Ammon's horn (tissue), 1 donor: ENCODE measurements at regions not wholly inside any gene's neighbourhood (a gene's known extent, or its start where the extent isn't known, plus 50 kb on each side); places are given as distances from the start of the nearest gene placed in this dataset.
"Not testable (repeated sequence)": the region's sequence is repeated elsewhere in the genome, so short reads cannot be mapped to it uniquely, and the experiment has no call there.

Source experiments
- DNase-seq: peaks from one replicate; pipeline ENCODE4 v3.0.0-alpha.2; 2016; ENCODE audit warnings: low spot score

DNA sequence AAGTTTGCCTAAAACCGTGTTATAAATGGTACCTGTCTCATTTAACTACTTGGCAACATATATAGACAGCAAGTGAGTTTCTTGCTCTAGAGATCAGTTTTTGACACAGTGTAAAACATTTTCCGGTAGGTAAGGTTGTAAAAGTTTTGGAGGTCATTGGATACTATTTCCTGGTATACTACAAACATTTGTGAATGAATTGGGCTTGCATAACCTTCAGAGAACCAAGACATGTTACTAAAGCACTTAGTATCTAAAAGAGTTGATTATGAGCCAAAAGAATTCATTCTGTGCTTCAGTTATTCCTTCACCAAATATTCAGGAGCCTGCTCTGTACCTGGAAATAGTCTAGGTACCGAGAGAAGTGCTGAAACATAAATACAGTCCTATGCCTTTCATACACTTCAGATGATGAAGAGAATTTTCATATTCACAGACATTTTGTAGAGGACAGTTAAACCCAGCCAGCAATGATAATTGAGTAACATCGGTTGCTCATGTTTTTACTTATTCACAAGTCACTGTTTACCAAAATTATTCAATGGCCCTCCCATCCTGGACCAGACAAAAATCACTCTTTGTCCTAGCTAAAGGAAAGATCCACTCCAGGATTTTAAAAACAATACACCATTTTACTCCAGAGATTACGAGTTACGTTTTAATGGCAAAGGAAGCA is 319.4 kb upstream of the RBMS1 start:
- DNase-seq, result no peak

DNA sequence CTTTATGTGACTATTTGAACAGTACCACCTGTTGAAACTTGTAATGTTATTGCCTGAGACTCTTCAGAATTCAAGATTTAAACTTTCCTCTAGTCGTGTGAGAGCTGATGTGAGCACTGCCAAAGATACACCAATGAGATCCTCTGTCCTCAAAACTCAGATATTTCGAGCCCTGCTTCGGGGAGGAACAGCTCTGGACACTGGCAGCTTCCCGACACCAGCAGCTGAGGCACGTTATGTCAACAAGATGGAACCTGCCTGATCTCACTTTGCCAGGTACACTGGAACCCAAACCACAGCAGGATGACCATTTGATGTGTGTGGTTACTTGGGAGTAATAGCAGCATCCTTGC is 319.9 kb upstream of the RBMS1 start:
- DNase-seq, result no peak

DNA sequence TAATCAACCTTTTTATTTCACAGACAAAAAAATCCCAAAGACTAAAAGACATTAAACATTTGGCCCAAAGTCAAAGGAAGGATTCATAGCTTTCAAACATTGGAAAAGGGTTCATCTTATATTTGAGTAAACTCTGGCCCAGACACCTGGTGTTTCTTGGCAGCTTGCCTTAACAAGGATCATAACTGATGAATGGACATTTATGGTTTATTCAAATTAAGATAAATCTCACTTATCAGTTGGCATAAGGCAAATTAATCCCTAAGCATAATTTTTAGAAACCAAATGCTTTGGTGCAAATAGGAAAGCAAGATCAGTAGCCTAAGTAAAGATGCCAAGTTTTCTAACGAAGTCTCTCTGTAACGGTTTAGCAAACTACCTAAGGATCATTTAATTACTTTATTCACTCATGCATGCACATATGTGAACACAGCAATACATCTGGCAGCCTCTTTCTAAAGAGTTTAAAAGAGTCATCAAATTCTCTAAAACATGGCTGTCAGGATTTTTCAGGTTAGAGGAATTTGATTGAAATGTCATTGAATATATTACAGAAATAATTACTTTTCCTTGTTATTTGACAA is 323.4 kb upstream of the RBMS1 start:
- DNase-seq, result no peak

DNA sequence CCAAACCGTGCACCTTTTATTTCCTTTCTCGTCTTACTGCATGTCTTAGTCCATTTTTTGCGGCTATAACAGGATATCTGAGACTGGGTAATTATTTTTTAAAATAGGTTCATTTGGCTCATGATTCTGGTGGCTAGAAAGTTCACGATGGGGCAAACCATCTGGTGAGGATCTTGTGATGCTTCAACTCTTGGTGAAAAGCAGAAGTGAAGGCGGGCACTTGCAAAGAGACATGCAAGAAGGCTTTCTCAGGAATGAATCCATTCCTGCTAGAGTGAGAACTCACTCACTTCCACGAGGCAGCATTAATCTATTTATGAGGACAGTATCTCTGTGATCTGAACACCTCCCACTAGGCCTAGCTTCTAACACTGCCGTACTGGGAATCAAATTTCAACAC is 327.1 kb upstream of the RBMS1 start:
- DNase-seq, result no peak

DNA sequence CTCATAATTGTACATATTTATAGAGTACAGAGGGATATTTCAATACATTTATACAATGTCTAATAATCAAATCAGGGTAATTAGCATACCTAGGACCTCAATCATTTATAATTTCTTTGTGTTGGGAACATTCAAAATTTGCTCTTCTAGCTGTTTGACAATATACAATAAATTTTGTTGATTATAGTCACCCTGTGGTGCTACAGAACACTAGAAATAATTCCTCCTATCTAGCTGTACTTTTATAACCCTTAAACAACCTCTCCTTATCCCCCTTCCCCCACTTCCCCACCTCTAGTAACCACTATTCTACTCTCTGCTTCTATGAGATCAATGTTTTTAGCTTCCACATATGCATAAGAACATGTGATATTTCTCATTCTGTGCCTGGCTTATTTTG is 328.4 kb upstream of the RBMS1 start:
- no peak for DNase-seq

DNA sequence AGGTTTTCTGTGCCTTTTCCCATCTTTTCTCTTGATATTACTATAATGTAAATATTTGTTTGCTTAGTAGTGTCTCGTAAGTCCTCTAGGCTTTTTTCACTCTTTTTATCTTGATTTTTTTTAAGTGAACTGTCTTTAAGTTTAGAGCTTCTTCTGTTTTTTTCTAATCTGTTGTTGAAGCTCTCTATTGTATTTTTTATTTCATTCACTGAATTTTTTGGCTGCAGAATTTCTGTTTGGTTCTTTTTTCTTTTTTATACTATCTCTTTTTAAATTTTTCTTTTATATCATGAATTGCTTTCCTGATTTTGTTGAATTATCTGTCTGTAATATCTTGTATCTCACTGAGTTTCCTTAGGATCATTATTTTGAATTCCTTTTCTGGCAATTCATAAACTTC is 331.8 kb upstream of the RBMS1 start:
- no peak for DNase-seq

DNA sequence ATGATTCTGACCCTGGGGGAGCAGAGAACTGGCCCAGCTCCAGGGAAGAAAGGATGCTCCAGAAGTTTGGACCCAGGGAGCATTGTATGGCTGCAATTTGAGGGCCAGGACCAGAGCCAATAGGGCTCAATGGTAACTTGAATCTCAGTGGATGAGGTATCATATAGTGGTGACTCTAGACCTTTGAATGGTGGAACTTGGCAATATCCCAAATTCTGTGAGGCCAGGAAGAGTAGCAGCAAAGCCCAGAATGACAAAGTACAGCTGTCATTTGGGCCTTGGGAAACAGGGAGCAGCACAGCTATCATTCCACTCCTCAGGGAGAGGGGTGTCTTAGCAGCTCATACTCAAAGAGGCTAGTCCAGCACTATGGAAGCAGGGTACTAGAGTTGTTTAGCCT is 332.9 kb upstream of the RBMS1 start:
- DNase-seq, result no peak

DNA sequence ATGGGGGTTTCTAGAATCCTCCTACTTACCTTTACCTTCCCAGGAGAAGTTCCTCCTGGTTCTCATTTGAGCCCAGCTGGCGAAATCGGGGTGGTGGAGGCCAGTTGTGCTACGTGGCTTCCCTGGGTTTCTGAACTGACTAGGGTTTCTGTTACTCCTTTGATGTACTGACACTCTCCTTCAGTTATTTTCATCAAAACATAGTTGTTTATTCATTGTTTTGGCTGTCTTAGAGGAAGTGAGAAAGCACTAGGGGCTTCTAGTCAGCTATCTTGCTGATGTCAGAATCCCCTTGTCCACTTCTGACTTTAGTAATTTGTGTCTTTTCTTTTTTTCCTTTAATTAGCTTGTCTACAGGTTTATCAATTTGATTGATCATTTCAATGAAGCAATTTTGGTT is 332.2 kb upstream of the TANK start:
- no peak for DNase-seq

DNA sequence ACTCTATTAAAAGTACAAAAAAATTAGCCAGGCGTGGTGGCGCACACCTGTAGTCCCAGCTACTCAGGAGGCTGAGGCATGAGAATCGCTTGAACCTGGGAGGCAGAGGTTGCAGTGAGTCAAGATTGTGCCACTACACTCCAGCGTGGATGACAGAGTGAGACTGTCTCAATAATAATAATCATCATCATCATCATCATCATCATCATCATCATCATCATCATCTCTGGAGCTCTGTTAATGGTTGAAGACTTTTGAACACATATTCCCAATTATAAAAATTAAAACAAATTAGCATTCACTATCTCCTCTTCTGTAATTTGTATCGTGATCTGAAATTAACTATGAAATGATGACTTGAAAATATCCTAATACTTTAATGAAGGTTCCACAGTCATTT is 327.8 kb upstream of the TANK start:
- DNase-seq, result not testable (repeated sequence)

DNA sequence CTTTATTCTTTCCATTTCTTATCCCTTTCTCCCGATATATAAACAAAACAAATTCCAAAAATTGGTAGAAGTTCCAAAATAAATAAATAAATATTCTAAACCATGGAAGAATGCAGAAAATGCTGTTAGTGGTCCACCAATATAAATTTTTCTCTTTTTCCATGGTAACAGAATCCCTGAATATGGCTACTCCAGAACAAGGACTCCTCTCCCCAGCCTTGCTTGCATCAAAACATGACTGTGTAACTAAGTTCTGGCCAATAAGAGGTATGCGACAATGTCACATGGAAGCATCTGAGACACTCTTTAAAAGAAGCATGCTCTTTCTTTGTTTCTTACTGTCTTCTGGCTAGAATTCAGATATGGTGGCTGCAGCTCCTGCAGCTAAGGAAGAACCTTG is 325.1 kb upstream of the TANK start:
- DNase-seq, result no peak

DNA sequence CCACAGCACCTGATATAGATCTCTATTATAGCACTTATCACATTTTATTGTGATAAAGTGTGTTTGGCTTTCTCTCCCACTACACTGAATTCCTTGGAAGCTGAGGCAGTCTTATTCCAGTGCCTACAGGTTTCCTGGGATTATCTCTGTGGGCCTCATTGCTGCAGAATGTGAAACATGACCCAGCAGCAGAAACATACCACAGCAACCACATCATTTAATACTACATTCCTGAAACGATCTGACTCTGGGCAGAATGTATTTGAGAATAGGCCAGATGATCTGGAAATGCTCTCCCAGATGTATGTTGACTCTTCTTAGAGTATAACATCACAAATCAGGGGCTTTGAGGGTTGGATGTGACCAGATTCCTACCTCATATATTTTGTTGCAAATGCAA is 323.5 kb upstream of the TANK start:
- DNase-seq, result no peak

DNA sequence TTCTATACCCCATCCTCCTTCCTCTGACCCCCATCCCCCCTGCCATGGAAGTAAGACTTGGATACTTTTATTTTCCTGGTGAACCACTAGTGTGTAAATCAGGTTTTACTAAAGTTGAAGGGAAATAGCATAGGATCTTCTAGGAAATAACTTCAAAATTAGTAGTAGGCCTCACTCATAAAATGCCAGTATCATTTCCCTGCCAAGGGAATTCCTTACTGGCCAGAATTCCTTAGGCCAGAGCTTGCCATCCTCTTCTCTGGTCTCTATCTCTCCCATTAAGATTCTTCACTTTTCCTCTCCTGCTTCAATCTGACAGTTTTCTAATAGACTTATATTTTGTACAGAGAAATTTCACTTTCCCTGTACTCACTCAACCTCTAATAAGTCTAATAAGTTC is 322.8 kb upstream of the TANK start:
- no peak for DNase-seq

DNA sequence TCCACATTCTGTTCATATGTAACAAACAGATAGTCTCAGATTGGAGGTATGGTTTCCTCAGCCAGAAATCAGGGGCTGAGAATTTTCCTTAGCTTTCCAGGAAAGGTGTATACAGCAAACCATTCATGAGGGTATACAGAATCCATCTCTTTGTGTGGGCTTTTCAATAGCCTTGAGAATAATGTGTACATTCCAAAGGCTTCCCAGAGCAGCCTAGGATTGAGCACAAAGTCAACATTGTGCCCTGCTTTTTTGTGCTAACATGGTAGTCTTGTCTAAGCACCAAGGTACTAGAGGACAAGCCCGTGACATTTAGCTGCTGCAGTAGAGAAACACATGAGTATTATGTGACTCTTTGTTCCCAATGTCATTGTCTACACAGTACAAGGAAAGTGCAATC is 322.1 kb upstream of the TANK start:
- no peak for DNase-seq

DNA sequence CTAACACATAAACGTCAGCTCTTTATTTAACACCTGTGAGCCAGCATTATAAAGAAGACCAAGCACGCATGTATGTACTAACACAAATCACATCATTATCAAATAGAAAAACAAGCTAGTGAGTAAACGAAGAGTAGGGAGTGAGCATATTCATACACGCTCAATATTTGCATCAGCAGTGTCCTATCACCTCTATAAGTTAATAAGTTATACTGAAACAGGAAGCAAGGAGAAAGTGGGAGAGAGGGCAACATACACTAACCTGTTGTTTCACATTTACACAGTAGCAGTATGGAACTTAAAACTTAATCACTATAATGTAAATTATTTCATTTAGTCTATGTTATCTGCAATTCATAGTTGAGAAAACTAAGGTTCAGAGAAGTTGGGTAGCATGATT is 321.5 kb upstream of the TANK start:
- no peak for DNase-seq

DNA sequence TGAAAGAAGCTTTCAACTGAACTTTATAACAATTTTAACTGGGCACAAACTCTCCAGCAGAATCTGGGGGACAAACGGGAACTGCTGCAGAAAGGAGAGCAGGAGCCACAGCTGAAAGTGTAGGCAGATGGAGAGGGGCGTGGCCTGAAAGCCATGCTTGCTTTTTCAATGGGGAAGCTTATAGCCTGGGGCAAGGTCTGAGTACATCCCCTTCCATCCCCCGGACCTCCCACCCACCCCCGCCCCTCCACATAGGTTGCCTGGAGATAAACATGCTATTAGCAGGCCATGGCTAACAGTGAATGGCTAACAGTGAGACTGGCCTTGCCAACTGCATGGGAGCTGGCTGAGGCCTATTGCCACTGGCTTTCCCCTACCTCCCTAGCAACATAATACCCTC is 317.9 kb upstream of the TANK start:
- DNase-seq, result no peak

DNA sequence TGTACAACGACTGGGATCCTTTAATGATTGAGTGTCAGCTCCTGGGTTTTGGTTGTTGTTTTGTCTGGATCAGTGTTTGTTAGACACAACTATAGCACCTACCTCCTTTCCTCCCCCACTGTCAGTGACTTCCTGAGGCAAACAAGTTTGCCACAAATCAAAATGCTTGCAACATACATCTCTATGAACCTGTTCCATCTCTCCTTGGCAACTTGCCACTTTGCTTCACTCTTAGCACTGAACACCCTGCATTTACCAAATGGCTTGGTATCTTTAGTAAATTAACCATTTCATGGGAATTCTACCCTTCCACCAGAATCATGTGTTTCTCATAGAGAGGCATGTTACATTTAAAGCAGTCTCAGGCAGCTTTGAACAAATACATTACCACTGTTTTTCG is 301.1 kb upstream of the TANK start:
- DNase-seq, result no peak

DNA sequence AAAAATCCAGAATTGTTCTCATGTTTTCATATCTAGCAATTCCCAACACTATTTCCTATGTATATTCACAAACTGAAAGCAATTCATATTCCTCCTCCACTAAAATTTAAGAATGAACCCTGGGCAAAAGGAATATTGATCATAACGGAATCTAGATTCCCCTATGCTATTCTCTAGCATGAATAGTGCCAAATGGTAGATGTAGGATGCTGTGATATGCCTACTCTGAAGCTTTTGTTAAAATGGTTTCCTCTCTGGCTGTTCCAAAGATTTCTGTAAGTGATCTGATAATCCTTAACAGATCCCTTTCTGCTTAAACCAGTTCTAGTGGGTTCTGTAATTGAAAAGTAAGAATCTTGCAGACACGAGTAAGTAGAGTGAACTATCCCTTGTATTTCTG is 298.0 kb upstream of the TANK start:
- DNase-seq, result no peak

DNA sequence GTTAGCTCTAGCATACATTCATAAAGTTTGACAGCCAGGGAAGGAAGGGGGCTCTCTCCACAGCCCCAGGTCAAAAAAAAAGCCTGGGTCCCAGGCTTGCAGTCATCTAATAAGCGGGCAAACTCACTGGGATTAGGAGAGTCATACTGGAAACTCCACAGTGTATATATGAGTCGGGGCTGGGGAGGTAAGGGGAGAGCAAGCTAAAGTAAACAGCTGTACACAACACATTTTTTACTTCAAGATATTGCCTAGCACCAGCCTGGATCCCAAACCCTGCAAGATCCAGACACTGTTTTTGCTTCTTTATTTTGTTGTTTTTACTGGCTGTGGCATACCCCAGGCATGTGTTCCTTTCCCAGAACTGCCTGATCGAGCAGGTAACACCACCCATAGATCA is 291.3 kb upstream of the TANK start:
- no peak for DNase-seq

DNA sequence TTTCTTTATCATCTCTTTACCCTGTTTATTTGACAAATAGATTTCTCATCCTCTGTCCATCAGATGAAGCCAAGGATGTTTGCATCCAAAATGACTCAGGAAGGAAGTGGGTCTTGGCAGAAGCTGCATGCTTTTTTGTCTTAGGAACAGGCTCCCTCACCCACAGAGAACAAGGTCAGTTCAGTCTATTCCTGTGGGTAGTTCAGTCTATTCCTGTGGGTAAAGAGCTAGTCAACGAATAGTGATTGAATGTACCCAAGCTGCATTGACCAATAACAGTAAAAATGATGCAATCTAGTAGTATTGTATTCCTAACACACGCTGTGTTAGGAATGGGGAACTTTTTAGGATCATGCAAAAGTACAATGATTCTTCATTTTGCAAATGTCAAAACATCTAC is 290.8 kb upstream of the TANK start:
- DNase-seq, result no peak

DNA sequence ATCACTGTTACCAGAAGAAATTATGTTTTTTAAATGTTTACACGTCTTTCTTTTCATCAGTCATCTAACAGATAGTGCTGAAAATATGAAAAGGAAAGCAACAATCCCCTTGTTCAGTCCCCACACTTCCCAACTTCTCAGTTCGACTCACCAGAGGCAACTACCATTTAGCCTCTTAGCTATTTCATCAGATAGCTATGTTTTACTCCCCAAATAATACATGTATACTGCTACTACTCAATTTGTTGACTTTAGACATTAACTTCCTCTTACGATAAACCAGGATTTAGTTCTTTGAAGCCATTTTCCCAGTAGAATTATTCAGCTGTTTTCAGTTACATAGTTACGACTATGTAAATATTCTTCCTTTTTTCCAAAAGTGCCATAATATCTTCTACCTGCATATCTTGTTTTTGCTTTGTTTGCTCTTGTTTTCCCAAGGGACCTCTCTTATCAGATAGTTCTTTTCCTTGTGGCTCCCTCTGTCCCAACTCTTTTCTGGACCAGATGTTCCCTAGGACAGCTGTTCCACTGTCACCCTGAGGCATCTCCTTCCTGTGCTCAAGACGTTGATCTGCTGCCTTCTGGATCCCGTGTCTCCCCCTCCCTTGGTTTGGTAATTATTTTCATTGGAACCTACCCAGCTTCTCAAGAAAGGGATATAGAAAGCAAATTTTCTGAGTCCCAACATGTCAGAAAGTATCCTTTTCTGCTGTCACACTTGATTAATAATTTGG is 289.3 kb upstream of the TANK start:
- no peak for DNase-seq

DNA sequence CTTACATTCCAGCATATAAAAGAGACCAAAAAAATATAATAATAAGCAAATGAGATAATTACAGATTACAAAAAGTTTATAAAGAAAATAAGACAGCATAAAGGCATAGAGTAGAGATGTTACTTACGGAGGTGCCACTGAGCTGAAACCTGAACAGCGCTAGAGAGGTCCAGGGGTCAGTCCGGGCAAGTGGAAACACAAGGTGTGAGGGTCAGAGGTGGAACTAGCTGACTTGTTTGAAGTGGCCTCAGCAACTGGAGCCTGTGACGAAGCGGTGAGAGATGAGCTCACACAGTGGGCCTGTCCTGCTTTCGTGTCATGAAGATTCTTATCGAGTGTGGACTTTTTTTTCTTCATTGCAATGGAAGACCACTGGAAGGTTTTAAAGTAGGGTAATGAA is 288.3 kb upstream of the TANK start:
- DNase-seq, result no peak

DNA sequence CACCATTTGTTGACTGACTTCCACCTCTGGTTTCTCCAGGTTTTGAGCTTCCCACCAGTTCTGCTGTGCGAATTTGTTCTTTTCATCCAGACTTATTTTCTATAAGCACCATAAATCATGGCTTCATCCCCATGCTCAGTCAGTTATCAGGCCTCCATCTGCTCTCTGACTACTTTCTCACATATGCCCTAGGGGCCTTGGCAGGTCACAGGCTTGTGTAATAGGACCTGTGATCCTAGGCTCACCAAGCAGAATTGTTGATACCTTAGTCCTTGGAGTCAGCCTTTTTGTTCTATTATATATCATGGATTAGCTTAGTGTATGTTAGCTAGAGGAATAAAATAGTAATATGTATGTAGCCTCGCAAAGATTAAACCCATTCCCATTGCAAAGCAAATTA is 284.2 kb upstream of the TANK start:
- DNase-seq, result no peak

DNA sequence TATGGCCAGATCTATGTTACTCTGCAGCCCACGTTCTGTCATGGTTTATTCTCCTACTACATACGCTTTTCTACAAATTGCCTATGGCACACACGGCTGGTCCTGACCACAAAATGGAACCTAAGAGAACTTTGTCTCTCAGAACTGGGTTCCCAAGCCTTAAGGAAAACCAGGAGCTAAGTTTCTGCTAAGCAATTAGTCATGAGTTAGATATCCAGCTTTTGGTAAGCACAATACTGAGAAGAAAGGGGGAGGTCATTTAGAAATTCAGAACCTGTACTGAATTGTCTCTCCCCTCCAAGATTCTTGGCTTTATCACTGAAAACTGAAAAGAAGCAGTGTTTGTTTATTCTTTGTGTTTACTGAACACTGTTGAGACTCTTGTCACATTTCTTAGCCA is 283.5 kb upstream of the TANK start:
- no peak for DNase-seq

DNA sequence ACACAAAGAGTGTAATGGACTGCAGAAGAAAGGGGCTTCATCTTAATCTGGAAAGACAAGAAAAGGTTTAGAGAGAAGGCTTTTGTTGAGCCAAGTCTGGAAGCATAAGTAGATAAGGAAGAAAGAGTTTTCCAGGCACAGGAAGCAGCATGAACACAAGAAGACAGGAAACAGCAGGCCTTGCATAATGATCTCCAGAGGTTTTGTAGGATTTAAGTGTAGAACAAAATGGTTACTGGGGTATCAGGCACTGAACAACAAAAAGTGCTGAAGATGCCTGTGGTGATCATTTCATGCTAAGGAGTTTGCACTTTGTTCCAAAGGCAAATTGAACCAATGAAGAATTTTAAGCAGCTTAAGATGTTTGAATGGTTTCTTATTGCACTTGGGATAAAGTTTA is 281.6 kb upstream of the TANK start:
- DNase-seq, result no peak
